ENCODE measurements at regions not wholly inside any gene's neighbourhood (a gene's known extent, or its start where the extent isn't known, plus 50 kb on each side); places are given as distances from the start of the nearest gene placed in this dataset.

DNA sequence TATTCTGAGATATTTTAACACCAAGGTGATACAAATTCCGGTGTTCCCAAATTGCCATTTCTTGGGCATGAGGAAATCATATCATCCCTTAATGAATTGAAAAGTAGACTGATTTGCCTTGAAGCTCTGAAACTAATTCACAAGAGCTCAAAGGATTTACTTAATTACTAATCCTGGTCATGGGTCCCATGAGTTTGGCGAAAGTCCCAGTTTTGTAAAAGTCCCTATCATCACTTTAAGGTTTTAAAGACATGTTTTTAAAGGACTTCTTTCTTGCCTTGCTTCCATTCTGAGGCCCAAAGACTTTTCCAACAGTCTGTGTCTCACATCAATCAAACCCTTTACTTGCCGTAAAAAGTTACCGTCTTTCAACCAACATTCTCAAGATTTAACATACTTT, 377.9 kb downstream of the DNAJB9 start:
- no peak for DNase-seq (ENCODE audit: extremely low read depth in 1 of 2, low read depth in 1 of 2)

DNA sequence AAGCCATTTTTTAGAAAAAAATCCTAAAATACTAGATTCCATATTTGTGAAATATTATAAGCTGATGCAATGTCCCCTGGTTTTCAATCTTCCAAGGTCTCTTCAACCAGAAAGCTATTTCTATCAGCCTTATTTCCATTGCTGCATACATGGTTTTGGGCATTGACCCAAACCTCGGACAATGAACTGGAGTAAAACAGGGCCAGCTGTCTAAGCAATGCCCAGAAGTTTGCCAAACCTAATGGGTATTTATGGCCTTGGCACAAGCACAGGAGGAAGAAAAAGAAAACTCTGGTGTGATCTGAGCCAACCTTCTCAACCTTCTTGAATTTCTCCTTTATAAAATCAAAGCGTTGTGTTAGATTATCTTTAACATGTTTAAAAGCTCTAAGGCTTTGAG, 402.3 kb downstream of the DNAJB9 start:
- DNase-seq (ENCODE audit: extremely low read depth in 1 of 2, low read depth in 1 of 2): no peak

DNA sequence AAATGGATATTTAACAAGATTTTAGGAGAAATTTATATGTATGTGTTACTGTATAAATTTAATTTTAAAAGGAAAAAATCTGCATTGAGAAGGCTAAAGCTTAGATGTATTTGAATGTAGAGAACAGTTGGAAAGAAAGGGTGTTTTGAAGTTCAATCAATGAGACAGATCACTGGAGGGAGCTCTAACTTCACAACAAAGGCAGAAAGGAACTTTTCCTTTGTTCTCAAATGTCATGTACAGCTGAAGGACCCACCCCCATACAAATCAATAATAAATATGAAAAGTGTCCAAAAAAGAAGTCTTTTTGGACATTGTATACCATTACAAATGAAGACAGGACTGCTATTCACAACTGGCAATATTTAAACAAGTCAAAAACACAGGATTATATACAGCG, 403.4 kb downstream of the DNAJB9 start:
- DNase-seq (ENCODE audit: extremely low read depth in 1 of 2, low read depth in 1 of 2): no peak

DNA sequence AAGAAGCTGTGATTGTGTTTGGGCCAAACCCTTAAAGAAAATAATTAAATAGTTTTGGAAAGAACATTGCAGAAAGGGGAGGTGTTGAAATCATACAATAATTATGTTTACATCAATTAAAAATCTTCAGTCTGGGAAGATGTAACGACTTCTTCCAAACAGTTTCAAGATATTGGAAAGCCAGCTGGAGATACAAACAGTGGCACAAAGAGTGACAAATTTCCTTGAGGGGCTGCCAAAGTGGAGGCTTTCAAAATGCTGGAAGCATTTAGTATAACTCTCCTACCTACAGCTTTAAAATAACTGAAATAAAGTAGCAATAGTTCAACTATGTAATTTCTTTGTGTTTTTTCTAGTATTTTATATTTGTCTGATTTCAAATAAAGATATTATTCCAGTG, 405.0 kb downstream of the DNAJB9 start:
- no peak for DNase-seq (ENCODE audit: extremely low read depth in 1 of 2, low read depth in 1 of 2)

DNA sequence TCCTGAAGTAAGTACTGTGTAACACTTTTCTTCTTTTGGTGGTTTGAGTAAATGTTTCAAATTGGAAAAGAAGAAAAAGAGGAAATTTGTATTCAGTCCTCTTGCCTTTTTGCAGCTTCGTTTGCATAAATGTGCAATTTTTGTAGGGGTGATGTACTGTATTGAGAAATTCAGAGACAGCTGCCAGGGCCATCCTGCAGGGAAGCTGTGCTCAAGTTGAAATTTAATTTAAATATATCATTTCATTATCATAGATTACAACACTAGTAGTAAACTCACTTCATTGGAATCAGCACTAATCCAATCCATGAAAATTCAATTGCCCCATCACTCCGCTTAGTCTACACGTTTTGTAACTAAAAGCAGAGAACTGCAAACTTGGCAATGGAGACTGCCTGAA, 415.4 kb downstream of the DNAJB9 start:
- DNase-seq (ENCODE audit: extremely low read depth in 1 of 2, low read depth in 1 of 2): no peak

DNA sequence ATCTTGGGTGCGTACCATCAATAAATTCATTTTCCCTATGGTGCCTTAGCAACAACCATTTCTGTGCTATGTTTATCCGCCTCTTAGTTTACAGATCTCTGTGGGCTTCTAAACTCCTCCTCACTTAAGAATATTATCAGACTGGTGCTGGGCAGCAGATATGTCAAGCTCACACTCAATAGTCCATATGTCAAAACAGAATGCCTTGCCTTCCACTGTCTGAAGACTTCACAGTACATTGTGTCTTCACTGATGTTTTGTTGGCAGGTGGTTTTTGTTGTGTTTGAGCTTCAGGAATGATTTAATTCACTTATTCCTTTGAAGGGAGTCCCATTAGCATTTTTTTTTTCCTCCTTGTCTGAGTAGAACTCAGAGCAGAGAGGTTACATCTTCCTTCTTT, 419.6 kb downstream of the DNAJB9 start:
- no peak for DNase-seq (ENCODE audit: extremely low read depth in 1 of 2, low read depth in 1 of 2)

DNA sequence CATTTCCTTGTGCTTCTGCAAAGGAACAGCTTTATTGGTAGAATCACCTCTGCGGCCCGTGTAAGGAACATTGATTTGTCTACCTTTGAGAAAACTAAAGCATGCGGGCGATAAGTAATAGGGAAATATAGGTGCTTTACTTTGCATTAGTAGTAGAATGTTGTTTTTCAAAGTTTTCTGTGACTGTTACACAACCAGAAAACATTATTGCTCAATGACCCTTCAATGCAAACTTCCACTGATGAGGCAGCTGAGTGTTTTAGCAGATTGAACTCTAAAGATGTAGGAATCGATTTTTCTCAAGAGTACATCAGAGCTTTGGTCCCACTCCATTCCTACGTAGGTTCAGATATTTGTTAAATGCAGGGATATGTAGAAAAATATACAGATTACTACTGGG, 427.8 kb downstream of the DNAJB9 start:
- no peak for DNase-seq (ENCODE audit: extremely low read depth in 1 of 2, low read depth in 1 of 2)

DNA sequence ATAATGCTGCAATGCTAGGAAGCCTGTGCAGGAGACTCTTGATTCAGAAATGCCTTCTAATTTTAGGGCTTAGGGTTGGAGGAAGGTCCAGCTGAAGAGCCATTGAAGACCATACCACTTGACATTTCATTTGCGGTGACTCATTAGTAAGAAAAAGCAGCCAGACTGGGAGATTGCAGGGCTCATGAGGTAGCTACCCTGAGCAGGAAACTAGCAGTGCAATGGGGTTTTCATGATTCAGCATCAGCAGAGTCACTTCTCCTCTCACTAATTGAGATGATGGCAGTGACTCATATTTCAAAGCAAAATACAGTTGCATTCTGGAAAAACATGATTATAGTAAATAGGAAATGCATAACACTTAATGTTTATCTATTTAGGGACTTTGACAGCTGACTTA, 434.1 kb downstream of the DNAJB9 start:
- no peak for DNase-seq (ENCODE audit: extremely low read depth in 1 of 2, low read depth in 1 of 2)

DNA sequence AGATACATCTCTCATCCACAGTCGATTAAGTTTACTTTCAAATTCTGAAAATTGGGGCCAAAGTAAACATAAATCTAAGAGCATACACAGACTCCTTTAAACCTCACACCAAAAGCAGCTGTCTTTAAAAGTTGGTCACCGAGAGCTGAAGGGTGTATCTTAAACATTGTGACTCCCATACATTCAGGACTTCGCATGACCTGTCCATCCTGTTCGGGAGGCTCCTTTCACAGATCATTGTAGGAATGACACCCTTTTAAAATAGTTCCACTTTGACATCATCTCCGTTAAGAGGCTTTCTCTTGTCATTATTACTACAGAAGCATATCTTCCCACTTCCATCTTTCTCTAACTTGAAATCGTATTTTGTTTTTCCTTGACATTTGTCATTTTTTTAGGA, 440.0 kb downstream of the DNAJB9 start:
- DNase-seq (ENCODE audit: extremely low read depth in 1 of 2, low read depth in 1 of 2): no peak

DNA sequence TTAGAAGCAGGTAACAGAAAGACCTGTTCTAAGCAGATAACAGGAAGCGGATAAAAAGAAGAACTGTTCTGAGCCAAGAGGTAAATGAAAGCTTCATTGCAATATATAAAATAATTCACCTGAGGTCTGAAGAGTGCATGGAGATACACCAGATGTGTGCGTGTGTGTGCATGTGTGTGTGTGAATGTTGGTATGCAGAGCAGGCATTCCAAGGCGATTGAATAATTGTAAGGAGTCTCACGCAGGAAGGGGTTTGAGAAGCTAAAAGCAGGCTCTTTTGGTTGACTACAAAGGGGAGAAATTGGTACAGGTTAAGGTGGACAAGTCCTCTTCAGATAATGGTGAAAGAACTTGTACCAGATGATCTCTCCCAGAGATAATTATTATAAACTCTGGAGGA, 450.6 kb downstream of the DNAJB9 start:
- DNase-seq (ENCODE audit: extremely low read depth in 1 of 2, low read depth in 1 of 2): no peak

DNA sequence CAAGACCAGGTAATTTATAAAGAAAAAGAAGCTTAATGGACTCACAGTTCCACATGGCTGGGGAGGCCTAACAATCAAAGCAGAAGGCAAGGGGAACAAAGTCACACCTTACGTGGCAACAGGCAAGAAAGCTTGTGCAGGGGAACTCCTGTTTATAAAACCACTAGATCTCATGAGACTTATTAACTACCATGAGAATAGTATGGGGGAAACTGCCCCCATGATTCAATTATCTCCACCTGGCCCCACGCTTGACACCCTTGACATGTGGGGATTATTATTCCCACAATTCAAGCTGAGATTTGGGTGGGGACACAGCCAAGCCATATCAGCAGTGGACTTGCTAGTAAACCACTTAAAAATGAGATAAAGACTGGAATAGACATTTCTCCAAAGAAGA, 451.7 kb downstream of the DNAJB9 start:
- DNase-seq (ENCODE audit: extremely low read depth in 1 of 2, low read depth in 1 of 2): no peak

DNA sequence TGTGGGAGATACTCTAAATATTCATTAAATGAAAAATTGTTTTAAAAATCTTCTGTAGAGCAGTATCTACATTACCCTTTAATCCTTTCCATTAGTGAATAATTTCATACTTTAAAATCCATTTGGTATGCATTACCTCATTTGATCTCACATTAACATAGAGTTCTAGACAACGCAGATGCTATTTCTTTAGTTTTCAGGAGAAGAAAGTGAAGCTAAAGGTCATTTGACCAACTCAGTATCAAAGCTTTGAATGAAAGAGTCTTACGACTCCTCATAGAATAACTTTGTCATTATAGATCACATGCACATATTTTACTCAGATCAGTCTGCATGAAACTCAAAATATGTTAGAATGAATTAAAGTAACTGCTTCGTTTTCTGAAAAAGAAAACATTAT, 460.2 kb downstream of the DNAJB9 start:
- DNase-seq (ENCODE audit: extremely low read depth in 1 of 2, low read depth in 1 of 2): no peak

DNA sequence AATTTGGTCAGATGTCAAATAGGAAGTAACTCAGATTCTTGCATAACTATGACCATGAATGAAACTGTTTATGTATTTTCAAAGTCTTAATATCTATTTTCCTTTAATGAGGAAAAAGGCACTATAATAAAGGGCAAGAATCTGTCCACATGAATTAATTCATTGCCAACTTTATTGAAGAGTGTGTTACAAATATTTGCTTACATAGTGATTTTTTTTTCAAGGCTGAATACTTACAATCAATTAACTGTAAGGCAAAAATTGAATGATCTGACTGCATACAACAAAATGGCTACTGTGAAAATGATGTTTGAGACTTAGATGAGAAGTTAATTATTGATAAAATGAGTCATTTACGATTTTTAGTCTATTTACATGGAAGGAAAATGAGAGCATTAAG, 475.0 kb downstream of the DNAJB9 start:
- DNase-seq (ENCODE audit: extremely low read depth in 1 of 2, low read depth in 1 of 2): no peak

DNA sequence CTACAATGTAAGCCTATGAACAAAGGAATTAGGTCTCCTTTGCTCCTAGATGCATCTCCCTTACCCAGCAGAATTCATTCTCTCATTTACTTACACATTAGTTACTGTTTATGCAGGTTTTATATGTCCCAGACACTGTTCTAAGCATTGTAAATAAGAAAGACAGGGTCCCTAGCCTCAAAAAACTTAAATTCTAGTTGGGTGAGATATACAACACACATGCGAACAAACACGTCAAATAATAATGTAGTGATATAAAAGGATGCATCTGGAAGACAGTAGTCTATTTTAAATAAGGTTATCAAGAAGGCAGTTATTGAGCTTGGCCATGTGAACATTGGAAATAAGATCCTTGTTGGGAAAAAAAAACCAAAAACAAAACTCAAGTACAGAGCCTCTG, 479.7 kb downstream of the DNAJB9 start:
- DNase-seq (ENCODE audit: extremely low read depth in 1 of 2, low read depth in 1 of 2): no peak

DNA sequence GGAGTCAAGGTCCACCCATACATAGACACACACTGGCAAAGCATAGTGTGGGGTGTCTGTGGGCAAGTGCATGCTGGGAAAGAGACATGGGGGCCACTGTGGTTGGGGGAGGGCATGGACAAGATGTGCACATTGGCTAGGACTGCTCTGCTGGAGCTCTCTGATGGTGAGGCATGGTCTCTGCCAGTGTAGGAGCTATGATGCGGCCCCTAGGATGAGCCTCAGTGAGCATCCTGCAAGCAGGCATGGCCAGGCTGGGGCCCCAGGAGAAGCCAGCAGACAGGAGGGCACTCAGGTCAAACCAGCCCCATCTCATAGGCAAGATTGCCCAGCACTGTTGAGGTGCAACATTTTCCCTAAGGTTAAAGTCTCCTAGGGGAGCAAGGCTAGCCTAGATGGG, 489.4 kb downstream of the DNAJB9 start:
- DNase-seq (ENCODE audit: extremely low read depth in 1 of 2, low read depth in 1 of 2): no peak

DNA sequence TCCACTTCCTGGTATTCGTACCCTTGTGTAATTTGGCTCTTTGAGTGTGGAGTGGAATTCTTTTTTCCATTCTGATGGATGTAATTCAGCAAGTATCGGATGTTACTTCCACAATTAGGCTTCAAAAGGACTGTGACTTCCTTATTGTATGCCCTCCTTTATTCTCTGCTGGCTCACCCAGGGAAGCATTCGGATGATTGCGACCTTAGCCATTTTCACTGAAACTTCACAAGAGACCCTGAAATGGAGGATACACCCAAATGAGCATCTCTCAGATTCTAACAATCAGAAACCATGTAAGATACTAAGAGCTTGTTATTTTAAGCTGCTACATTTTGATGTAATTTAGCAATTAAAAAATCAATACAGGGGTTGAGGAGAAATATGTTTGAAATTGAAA, 493.1 kb downstream of the DNAJB9 start:
- no peak for DNase-seq (ENCODE audit: extremely low read depth in 1 of 2, low read depth in 1 of 2)

DNA sequence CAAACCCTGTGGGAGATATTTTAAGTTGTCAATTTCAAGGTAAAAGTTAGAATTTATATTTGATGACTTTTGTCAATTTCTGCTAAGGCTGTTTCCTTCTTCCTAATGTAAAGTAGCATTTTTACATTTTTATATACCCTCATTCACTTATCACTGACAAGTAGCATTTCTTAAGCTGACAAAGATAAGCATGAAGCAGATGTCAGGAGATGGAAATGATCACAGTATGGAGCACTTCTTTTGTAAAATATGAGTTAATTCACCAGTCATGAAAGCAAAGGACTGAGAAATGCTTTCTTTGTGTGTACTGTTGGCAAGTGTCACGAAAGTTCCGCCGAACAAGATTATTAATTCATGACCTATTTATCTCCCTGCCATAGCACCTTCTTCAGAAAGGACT, 503.9 kb downstream of the DNAJB9 start:
- no peak for DNase-seq (ENCODE audit: extremely low read depth in 1 of 2, low read depth in 1 of 2)

DNA sequence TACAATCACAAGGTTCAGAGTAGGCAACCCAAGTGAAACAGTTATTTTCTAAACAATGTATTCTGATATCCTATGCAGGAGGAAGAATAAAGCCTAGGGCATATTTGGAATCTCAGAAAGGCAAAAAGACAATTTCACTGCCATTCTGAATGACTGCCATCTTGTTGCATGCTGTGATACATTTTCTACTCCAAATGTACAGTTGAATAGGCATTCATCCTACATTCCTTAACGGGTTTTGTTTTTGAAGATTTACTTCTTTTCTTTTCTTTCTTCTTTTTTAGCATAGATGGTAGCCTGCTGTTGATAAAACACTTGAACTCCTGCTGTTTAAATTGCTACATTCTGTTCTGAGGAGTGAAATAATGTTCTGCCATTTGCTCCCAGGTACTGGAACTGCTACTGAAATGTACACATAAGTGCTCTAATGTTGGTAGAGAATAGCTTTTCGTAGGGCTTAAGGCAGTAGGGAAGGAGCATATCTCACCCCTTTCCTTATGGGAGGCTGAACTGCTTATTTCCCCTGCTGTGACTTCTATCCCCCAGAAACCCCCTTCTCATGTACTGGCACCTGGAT, 506.8 kb downstream of the DNAJB9 start:
- DNase-seq (ENCODE audit: extremely low read depth in 1 of 2, low read depth in 1 of 2): no peak

DNA sequence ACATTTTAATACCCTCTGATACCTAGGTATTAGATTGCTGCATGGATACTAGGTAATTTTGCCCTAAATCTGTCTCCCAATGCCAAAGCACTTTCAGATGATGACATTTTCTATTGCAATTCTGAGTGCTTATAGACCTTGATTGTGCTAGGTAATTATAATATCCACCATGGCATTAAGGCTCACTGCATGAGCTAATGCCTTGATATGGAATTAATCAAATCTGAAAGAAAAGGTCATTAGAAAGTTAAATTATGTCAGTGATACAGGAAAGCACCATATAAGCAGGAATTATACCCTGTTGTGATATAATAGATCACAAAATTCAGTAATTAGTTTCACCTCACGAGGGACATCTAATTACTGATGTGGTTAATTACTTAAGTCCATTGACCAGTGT, 521.4 kb downstream of the DNAJB9 start:
- no peak for DNase-seq (ENCODE audit: extremely low read depth in 1 of 2, low read depth in 1 of 2)

DNA sequence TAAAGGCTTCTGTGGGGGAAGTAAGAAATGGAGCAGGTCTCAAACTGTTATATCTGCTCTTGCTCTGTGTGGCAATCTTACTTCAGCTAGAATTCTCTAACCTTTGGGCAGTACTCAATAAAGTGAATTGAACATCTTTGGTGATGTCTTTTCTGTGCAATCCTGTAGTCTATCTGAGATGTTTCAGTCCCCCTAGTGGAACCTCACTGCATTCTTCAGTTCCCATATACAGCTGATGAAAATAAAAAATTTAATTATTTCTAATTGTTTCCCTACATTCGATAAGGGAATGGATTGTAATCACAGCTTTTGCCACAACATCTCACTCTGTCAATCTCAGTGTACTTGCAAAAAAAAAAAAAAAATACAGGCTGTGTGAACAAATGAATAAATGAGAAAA, 522.6 kb downstream of the DNAJB9 start:
- DNase-seq (ENCODE audit: extremely low read depth in 1 of 2, low read depth in 1 of 2): no peak

DNA sequence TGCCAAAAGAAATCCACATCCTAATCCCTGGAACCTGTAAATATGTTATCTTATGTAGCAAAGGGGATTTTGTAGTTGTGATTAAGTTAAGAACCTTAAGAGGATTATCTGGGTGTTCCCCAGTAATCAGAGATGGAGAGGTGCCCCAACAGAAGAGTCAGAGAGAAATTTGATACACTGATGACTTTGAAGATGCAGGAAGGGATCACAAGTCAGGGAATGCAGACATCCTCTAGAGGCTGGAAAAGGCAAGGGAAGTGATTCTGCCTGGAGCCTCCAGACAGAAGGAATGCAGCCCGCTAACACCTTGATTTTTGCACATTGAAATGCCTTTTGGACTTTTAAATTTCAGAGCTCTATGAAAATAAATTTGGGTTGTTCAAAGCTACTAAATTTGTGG, 531.7 kb downstream of the DNAJB9 start:
- DNase-seq (ENCODE audit: extremely low read depth in 1 of 2, low read depth in 1 of 2): no peak

DNA sequence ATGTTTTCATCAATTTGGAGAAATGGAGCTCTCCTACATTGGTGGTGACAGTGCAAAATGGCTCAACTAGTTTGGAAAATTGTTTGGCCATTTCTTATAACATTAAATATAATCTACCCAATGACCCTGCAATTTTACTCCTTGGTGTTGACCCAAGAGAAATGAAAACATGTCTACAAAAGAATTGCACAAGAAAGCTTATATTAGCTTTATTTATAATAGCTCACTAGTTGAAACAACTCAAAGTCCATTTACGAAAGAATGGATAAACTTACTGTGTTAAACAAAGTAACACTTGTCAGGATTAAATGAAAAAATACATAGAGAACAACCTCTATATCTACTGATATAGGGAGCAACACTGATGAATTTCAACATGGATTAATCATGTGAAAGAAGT, 539.9 kb downstream of the DNAJB9 start:
- DNase-seq (ENCODE audit: extremely low read depth in 1 of 2, low read depth in 1 of 2): no peak

DNA sequence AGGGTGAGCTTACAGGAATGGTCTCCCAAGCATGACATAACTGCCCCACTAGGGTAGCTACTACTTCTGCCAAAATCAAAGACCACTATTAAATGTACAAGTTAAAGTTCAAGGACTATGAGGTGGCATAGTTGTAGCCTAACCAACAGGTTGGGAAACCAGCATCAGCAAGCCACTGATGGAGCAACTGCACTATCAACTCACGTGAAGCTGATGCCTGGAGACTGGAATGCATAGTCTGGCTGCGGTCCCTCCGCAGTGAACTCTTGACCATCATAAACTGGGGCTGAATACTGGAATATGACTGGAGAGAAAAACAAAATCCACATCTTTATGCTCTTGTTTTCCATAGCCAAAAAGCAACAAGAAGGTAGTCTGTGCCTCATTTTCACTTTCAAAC, 541.4 kb downstream of the DNAJB9 start:
- DNase-seq (ENCODE audit: extremely low read depth in 1 of 2, low read depth in 1 of 2): no peak
